ENCODE measurements at regions not wholly inside any gene's neighbourhood (a gene's known extent, or its start where the extent isn't known, plus 50 kb on each side); places are given as distances from the start of the nearest gene placed in this dataset.

DNA sequence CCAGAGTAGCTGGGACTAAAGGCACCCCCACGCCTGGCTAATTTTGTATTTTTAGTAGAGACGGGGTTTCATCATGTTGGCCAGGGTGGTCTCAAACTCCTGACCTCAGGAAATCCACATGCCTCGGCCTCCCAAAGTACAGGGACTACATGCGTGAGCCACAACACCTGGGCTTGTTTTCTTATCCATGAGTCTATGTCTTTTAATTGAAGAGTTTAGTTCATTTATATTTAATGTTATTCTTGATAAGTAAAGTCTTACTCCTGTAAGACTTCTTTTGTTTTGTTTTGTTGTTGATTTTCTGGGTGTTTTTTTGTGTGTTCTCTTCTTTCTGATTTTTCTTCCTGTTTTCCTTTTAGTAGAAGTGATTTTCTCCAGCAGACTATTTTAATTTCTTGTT lies 621.0 kb downstream of the LTN1 start:
- H4K20me1 ChIP-seq (ENCODE audit: control insufficient read depth, extremely low read depth, insufficient read depth, low read length), result no peaks in the 10 kb centered on the region
- H3K27me3 ChIP-seq (ENCODE audit: control insufficient read depth, extremely low read depth, insufficient read depth, low read length), result no peaks in the 10 kb centered on the region
- dilution Hi-C loops (cut with MboI; ENCODE audit: extremely low pct_ligation_motif_present, low sequenced_read_pairs), result no loop called here
- H3K4me3 ChIP-seq (ENCODE audit: control insufficient read depth in 2 of 3, extremely low read depth in 1 of 3, insufficient read depth in 2 of 3, low read depth in 1 of 3, low read length in 3 of 3), result no peak overlapping the region
- H3K27ac ChIP-seq (ENCODE audit: control insufficient read depth, insufficient read depth, low read length), result no peak overlapping the region
- no peak for TF ChIP-seq EZH2 (IDR thresholded peaks at IDR 0.05; ENCODE audit: low read length)
- TF ChIP-seq, protein P1, sequence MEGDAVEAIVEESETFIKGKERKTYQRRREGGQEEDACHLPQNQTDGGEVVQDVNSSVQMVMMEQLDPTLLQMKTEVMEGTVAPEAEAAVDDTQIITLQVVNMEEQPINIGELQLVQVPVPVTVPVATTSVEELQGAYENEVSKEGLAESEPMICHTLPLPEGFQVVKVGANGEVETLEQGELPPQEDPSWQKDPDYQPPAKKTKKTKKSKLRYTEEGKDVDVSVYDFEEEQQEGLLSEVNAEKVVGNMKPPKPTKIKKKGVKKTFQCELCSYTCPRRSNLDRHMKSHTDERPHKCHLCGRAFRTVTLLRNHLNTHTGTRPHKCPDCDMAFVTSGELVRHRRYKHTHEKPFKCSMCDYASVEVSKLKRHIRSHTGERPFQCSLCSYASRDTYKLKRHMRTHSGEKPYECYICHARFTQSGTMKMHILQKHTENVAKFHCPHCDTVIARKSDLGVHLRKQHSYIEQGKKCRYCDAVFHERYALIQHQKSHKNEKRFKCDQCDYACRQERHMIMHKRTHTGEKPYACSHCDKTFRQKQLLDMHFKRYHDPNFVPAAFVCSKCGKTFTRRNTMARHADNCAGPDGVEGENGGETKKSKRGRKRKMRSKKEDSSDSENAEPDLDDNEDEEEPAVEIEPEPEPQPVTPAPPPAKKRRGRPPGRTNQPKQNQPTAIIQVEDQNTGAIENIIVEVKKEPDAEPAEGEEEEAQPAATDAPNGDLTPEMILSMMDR (optimal IDR thresholded peaks at IDR 0.05 in 1 of 3, IDR thresholded peaks at IDR 0.05 in 1 of 3, conservative IDR thresholded peaks at IDR 0.05 in 1 of 3; ENCODE audit: extremely low read depth in 1 of 3, insufficient read depth in 2 of 3, low read length in 3 of 3), result no peak
- H3K36me3 ChIP-seq (ENCODE audit: control insufficient read depth in 2 of 2, extremely low read depth in 1 of 2, insufficient read depth in 2 of 2, low read length in 2 of 2), result no peaks in the 10 kb centered on the region
- no peak overlapping the region for H2AFZ ChIP-seq (ENCODE audit: control insufficient read depth, low read length)
- DNase-seq (ENCODE audit: low read depth, low spot score) (no peak), FAIRE-seq (no peak)
- H3K4me1 ChIP-seq (ENCODE audit: control insufficient read depth, extremely low read depth, insufficient read depth, low read length), result no peaks in the 10 kb centered on the region
- no peaks in the 10 kb centered on the region for H3K9me1 ChIP-seq (ENCODE audit: control insufficient read depth, extremely low read depth, insufficient read depth, low read length)
- no peak overlapping the region for H3K4me2 ChIP-seq (ENCODE audit: control insufficient read depth, extremely low read depth, insufficient read depth, low read depth, low read length)
- H3K9me3 ChIP-seq (ENCODE audit: control insufficient read depth, low read depth, low read length), result no peaks in the 10 kb centered on the region
- H3K9ac ChIP-seq (ENCODE audit: control insufficient read depth, extremely low read depth, insufficient read depth, low read length), result no peak overlapping the region
- H3K79me2 ChIP-seq (ENCODE audit: control insufficient read depth, insufficient read depth, low read length), result no peaks in the 10 kb centered on the region

DNA sequence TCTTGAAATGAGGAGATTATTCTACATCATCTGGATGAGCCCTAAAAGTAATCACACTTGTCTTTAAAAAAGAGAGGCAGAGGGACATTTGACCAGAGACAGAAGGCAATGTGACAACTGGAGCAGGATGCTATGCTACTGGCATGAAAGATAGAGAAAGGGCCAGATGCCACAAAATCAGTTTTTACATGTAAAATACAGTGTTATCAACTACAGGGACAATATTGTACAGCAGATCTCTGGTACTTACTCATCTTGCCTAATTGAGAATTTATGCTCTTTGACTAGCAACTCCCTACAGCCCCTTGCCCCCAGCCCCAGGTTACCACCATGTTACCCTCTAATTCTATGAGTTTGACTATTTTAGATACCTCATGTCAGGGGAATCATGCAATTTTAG lies 633.4 kb downstream of the LTN1 start:
- no peaks in the 10 kb centered on the region for H4K20me1 ChIP-seq (ENCODE audit: control insufficient read depth, extremely low read depth, insufficient read depth, low read length)
- dilution Hi-C loops (cut with MboI; ENCODE audit: extremely low pct_ligation_motif_present, low sequenced_read_pairs), result no loop called here
- DNase-seq (ENCODE audit: low read depth, low spot score) (no peak), FAIRE-seq (no peak)
- no peaks in the 10 kb centered on the region for H3K27me3 ChIP-seq (ENCODE audit: control insufficient read depth, extremely low read depth, insufficient read depth, low read length)
- no peak overlapping the region for H3K4me3 ChIP-seq (ENCODE audit: control insufficient read depth in 2 of 3, extremely low read depth in 1 of 3, insufficient read depth in 2 of 3, low read depth in 1 of 3, low read length in 3 of 3)
- H3K9me1 ChIP-seq (ENCODE audit: control insufficient read depth, extremely low read depth, insufficient read depth, low read length), result no peaks in the 10 kb centered on the region
- no peaks in the 10 kb centered on the region for H3K36me3 ChIP-seq (ENCODE audit: control insufficient read depth in 2 of 2, extremely low read depth in 1 of 2, insufficient read depth in 2 of 2, low read length in 2 of 2)
- no peaks in the 10 kb centered on the region for H3K9me3 ChIP-seq (ENCODE audit: control insufficient read depth, low read depth, low read length)
- no peak for TF ChIP-seq EZH2 (IDR thresholded peaks at IDR 0.05; ENCODE audit: low read length)
- TF ChIP-seq, protein P1 (optimal IDR thresholded peaks at IDR 0.05 in 1 of 3, IDR thresholded peaks at IDR 0.05 in 1 of 3, conservative IDR thresholded peaks at IDR 0.05 in 1 of 3; ENCODE audit: extremely low read depth in 1 of 3, insufficient read depth in 2 of 3, low read length in 3 of 3), result no peak
- no peak overlapping the region for H3K27ac ChIP-seq (ENCODE audit: control insufficient read depth, insufficient read depth, low read length)
- H3K4me2 ChIP-seq (ENCODE audit: control insufficient read depth, extremely low read depth, insufficient read depth, low read depth, low read length), result no peak overlapping the region
- no peak overlapping the region for H3K9ac ChIP-seq (ENCODE audit: control insufficient read depth, extremely low read depth, insufficient read depth, low read length)
- H2AFZ ChIP-seq (ENCODE audit: control insufficient read depth, low read length), result no peak overlapping the region
- no peaks in the 10 kb centered on the region for H3K4me1 ChIP-seq (ENCODE audit: control insufficient read depth, extremely low read depth, insufficient read depth, low read length)
- H3K79me2 ChIP-seq (ENCODE audit: control insufficient read depth, insufficient read depth, low read length), result no peaks in the 10 kb centered on the region
